GM18511 (cell line): ENCODE measurements at regions not wholly inside any gene's neighbourhood (a gene's known extent, or its start where the extent isn't known, plus 50 kb on each side); places are given as distances from the start of the nearest gene placed in this dataset.
A peak's percentile ranks its signal among the peaks of the same experiment; 100 is the strongest.

Experiments used
- ATAC-seq: cut with Tn5 transposase; IDR thresholded peaks from one replicate; pipeline ENCODE4 v1.9.1; 2021; ENCODE audit warnings: mild to moderate bottlenecking, moderate library complexity; ENCODE audit not compliant: unreplicated experiment

GRCh38 chr4:45119376-45119775 lies 393.0 kb upstream of the GNPDA2 start:
- no peak for ATAC-seq

GRCh38 chr4:45102716-45103115 lies 376.4 kb upstream of the GNPDA2 start:
- no peak for ATAC-seq

GRCh38 chr4:45100956-45101818 lies 374.8 kb upstream of the GNPDA2 start:
- no peak for ATAC-seq

- no peak for ATAC-seq
Measured at GRCh38 chr4:45099471-45099870, 373.1 kb upstream of the GNPDA2 start.

- no peak for ATAC-seq
Measured at GRCh38 chr4:45094684-45095083, 368.3 kb upstream of the GNPDA2 start.

- no peak for ATAC-seq
Measured at GRCh38 chr4:45082101-45082500, 355.7 kb upstream of the GNPDA2 start.

- no peak for ATAC-seq
Measured at GRCh38 chr4:45079616-45080015, 353.3 kb upstream of the GNPDA2 start.

- no peak for ATAC-seq
Measured at GRCh38 chr4:45078201-45078600, 351.8 kb upstream of the GNPDA2 start.

- peak; percentile 74 for ATAC-seq
Measured at GRCh38 chr4:45072981-45073380, 346.6 kb upstream of the GNPDA2 start.

GRCh38 chr4:45064741-45065140 lies 338.4 kb upstream of the GNPDA2 start:
- no peak for ATAC-seq

- no peak for ATAC-seq
Measured at GRCh38 chr4:45063696-45064095, 337.3 kb upstream of the GNPDA2 start.

GRCh38 chr4:45062935-45063545 lies 336.7 kb upstream of the GNPDA2 start:
- no peak for ATAC-seq

- ATAC-seq, result no peak
Measured at GRCh38 chr4:45043911-45044310, 317.6 kb upstream of the GNPDA2 start.

GRCh38 chr4:45036677-45037076 lies 310.3 kb upstream of the GNPDA2 start:
- no peak for ATAC-seq

GRCh38 chr4:45033676-45034419 lies 307.5 kb upstream of the GNPDA2 start:
- no peak for ATAC-seq

- no peak for ATAC-seq
Measured at GRCh38 chr4:45030059-45030458, 303.7 kb upstream of the GNPDA2 start.

- ATAC-seq, result no peak
Measured at GRCh38 chr4:45007508-45007907, 281.2 kb upstream of the GNPDA2 start.

- ATAC-seq, result no peak
Measured at GRCh38 chr4:45006078-45006477, 279.7 kb upstream of the GNPDA2 start.

GRCh38 chr4:45004847-45005565 lies 278.6 kb upstream of the GNPDA2 start:
- ATAC-seq, result no peak

GRCh38 chr4:45004326-45004725 lies 278.0 kb upstream of the GNPDA2 start:
- no peak for ATAC-seq

GRCh38 chr4:44996276-44996845 lies 270.0 kb upstream of the GNPDA2 start:
- no peak for ATAC-seq
